Brain microvascular endothelial cell (primary cell): ENCODE measurements at regions not wholly inside any gene's neighbourhood (a gene's known extent, or its start where the extent isn't known, plus 50 kb on each side); places are given as distances from the start of the nearest gene placed in this dataset.
"Not testable (repeated sequence)": the region's sequence is repeated elsewhere in the genome, so short reads cannot be mapped to it uniquely, and the experiment has no call there.

Experiments
- DNase-seq: peaks from one replicate; pipeline ENCODE4 v3.0.0-alpha.2; 2020
- H3K27ac ChIP-seq: fragments of 250-450 bp; sonication (Bioruptor Pico); 2 replicates; pipeline ENCODE4 v1.5.1; 2020; ENCODE audit warnings: mild to moderate bottlenecking, moderate library complexity
- H3K27me3 ChIP-seq: fragments of 250-450 bp; sonication (Bioruptor Pico); replicated peaks from 2 replicates; pipeline ENCODE4 v1.5.1; 2020; ENCODE audit warnings: mild to moderate bottlenecking
- H3K36me3 ChIP-seq: fragments of 250-450 bp; sonication (Bioruptor Pico); replicated peaks from 2 replicates; pipeline ENCODE4 v1.5.1; 2020; ENCODE audit warnings: mild to moderate bottlenecking
- H3K4me3 ChIP-seq: 2 replicates; pipeline ENCODE4 v1.5.1; 2011; ENCODE audit warnings: low read depth, mild to moderate bottlenecking, control low read depth, low read length, moderate library complexity
- in situ Hi-C: cut with HindIII; loops from 2 replicates; pipeline ENCODE4 v1.10.0; 2017; ENCODE audit warnings: low sequenced_read_pairs, low pct_ligation_motif_present
- TF ChIP-seq, protein P1 (sequence below): IDR thresholded peaks from 2 replicates; pipeline ENCODE4 v1.5.1; 2011; ENCODE audit warnings: low read depth, mild to moderate bottlenecking, moderate library complexity, low read length, control low read depth, inconsistent platforms; ENCODE audit errors: missing control alignments

DNA sequence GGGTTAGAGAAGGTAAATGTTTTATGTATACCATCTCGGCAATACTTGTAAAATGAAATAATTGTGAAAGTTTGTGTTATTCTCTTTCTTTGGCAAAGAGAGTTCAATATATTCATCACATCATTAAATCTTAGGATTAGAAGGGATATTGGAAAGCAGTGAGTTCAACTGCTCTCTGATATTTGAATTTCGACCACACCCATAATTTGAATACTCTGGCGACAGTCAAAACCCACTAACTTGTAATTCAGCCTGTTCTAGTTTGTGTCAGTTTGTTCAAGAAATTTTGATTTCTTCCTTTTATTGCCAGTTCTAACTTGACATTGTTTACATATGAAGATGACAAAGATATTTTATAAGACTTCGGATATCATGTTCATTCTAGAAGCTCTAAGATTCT is 1380.5 kb upstream of the CDH8 start:
- TF ChIP-seq, protein P1, sequence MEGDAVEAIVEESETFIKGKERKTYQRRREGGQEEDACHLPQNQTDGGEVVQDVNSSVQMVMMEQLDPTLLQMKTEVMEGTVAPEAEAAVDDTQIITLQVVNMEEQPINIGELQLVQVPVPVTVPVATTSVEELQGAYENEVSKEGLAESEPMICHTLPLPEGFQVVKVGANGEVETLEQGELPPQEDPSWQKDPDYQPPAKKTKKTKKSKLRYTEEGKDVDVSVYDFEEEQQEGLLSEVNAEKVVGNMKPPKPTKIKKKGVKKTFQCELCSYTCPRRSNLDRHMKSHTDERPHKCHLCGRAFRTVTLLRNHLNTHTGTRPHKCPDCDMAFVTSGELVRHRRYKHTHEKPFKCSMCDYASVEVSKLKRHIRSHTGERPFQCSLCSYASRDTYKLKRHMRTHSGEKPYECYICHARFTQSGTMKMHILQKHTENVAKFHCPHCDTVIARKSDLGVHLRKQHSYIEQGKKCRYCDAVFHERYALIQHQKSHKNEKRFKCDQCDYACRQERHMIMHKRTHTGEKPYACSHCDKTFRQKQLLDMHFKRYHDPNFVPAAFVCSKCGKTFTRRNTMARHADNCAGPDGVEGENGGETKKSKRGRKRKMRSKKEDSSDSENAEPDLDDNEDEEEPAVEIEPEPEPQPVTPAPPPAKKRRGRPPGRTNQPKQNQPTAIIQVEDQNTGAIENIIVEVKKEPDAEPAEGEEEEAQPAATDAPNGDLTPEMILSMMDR = no peak
- in situ Hi-C loops = no loop called here
- H3K36me3 ChIP-seq = no peaks in the 10 kb centered on the region
- no peak overlapping the region for H3K27ac ChIP-seq
- no peak overlapping the region for H3K4me3 ChIP-seq
- no peak for DNase-seq
- no peaks in the 10 kb centered on the region for H3K27me3 ChIP-seq

- in situ Hi-C loops = no loop called here
- TF ChIP-seq, protein P1 = no peak
- DNase-seq = no peak
Measured at GRCh38 chr16:63415014-63415413, 1378.8 kb upstream of the CDH8 start.

GRCh38 chr16:63410594-63410993 is 1374.4 kb upstream of the CDH8 start:
- TF ChIP-seq, protein P1 = no peak
- H3K27me3 ChIP-seq = no peaks in the 10 kb centered on the region
- no peak for DNase-seq
- in situ Hi-C loops = no loop called here
- H3K27ac ChIP-seq = no peak overlapping the region
- H3K4me3 ChIP-seq = no peak overlapping the region
- H3K36me3 ChIP-seq = no peaks in the 10 kb centered on the region

More at GRCh38 chr16:63415014-63415413, 1378.8 kb upstream of the CDH8 start:
- Histone ChIP-seq H3K36me3 (no peaks in the 10 kb centered on the region), H3K27ac (no peak overlapping the region), H3K27me3 (no peaks in the 10 kb centered on the region), H3K4me3 (no peak overlapping the region)

DNA sequence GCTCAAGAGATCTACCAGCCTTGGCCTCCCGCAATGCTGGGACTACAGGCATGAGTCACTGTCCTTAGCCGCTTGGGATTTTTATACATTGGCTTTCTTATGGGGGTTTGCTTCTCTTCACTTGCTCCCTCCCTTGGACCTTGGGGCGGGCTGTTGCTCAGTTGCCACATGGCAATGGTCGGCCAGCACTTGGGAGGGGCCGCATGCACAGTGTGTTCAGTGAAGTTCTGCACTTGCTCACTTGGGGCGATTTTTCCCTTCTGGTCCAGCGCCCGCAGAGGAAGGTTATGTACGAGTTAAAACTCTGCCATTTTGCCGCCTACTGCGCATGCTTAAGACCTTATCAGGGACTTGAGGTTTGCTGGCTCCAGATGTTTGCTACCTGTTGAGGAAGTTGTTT is 1367.6 kb upstream of the CDH8 start:
- in situ Hi-C loops = no loop called here
- Histone ChIP-seq H3K27ac (no peak overlapping the region), H3K36me3 (no peaks in the 10 kb centered on the region), H3K4me3 (no peak overlapping the region), H3K27me3 (no peaks in the 10 kb centered on the region)
- no peak for DNase-seq
- TF ChIP-seq, protein P1 = no peak

GRCh38 chr16:63388277-63388676 is 1352.0 kb upstream of the CDH8 start:
- H3K27me3 ChIP-seq, H3K27ac ChIP-seq, H3K36me3 ChIP-seq, in situ Hi-C loops, H3K4me3 ChIP-seq, DNase-seq: not testable (repeated sequence)

DNA sequence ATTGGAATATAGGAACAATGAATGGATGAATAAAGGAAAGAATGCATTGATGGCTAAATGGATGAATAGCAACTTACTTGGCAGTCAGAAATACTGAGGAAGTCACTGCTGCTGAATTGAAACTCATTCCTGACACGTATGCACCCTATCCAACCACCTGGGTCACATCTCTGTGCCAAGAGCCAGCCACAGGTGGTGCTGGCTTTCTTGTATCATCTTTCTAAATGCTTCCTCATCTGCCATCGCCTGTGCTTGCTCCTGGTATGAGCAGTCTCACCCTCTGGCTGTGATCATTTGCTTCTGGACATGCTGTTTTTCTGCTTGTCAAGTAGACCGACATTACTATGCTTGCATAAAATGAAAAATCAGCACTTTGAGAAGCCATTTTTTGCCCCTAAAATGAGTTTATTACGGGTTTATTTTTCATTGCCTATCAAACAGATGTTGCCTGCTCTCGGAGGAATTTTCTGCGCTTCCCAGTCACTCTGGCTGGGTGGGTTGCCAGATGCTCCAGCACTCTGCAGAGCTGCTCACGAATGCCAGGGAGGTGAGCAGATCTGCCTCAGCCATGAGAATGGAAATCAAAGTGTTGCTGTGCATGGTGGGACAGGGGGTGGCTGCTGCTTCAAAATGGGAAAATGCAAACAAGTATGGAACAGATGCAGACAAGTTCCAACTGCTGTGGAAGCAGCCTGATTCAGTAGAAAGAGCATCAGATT is 1349.6 kb upstream of the CDH8 start:
- Histone ChIP-seq H3K36me3 (no peaks in the 10 kb centered on the region), H3K27ac (no peak overlapping the region), H3K4me3 (no peak overlapping the region), H3K27me3 (no peaks in the 10 kb centered on the region)
- in situ Hi-C loops = no loop called here
- DNase-seq = no peak
- TF ChIP-seq, protein P1 = no peak
